ENCODE measurements at regions not wholly inside any gene's neighbourhood (a gene's known extent, or its start where the extent isn't known, plus 50 kb on each side); places are given as distances from the start of the nearest gene placed in this dataset.

DNA sequence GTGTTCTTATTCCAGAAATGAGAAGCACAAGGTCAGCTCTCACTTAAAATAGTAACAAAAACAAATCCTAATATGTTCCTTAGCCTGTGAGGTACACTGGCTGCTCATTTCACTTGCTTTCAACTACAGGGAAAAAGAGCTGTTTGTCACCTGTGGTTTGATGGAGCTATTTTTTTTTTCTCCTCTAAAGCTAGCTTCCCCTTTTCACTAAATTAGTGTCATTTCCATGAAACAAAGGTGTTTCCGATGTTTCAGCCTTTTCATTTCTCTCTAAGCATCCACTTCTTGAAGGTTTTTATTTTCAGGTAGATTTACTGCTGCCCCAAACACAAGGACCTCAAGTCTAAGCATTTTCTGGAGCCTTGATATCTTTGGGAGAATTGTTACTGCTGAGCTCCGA lies 148.6 kb downstream of the RBMX2 start (continued):
- TF ChIP-seq, protein P1, sequence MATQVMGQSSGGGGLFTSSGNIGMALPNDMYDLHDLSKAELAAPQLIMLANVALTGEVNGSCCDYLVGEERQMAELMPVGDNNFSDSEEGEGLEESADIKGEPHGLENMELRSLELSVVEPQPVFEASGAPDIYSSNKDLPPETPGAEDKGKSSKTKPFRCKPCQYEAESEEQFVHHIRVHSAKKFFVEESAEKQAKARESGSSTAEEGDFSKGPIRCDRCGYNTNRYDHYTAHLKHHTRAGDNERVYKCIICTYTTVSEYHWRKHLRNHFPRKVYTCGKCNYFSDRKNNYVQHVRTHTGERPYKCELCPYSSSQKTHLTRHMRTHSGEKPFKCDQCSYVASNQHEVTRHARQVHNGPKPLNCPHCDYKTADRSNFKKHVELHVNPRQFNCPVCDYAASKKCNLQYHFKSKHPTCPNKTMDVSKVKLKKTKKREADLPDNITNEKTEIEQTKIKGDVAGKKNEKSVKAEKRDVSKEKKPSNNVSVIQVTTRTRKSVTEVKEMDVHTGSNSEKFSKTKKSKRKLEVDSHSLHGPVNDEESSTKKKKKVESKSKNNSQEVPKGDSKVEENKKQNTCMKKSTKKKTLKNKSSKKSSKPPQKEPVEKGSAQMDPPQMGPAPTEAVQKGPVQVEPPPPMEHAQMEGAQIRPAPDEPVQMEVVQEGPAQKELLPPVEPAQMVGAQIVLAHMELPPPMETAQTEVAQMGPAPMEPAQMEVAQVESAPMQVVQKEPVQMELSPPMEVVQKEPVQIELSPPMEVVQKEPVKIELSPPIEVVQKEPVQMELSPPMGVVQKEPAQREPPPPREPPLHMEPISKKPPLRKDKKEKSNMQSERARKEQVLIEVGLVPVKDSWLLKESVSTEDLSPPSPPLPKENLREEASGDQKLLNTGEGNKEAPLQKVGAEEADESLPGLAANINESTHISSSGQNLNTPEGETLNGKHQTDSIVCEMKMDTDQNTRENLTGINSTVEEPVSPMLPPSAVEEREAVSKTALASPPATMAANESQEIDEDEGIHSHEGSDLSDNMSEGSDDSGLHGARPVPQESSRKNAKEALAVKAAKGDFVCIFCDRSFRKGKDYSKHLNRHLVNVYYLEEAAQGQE (IDR thresholded peaks at IDR 0.05), result no peak

DNA sequence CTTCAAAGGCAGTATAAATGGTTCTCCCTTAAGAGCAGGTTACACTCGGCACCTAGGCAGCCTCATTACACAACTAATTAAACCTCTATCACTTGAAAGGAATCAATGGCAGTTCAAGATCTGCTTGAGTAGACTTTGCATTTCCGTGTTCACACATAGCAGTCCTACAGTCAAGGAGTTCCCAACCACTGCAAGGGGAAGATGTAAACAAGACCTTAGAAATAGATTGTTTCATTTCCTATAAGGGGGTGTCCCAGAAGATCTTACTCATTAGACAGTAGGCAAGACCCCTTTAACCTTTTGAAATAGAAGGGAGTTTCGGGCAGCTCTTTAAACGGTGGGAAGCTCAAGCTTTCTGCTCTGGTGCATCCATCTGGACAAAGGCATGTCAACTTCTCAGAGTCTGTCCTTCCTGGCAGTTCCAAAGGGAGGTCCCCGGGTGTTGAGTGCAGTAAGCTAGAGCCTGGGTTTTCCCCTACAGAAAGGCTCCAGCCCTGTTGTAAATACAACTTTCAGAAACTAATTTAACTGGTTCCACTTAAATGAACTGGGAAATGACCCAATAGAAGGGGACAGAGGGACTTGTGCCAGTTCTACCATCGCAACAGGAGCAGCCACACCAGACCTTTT lies 150.8 kb downstream of the RBMX2 start:
- POLR2A ChIA-PET, result no interaction called here
- no peak for ATAC-seq
- 64% methylated on average over 6 of the region's 6 CpGs for WGBS (ENCODE audit: missing lambda C conversion rate)

DNA sequence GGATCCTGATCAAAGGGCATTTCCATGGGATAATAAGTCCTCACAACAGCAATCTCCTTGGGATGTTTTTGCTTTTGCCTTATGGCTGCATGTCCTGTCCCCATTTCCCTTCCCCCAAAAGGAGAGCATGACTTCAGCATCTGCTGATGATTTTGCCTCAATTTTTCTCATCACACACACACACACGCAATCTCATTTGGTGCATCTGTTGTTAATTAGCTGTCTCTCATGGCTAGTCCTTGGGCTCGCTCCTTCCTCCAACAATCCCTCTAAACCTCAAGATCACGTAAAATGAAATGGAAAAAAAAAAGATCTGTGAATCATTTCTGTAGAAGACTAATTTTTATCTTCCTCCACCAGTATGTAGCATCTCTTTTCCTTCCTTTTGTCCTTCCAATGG lies 153.6 kb downstream of the RBMX2 start:
- H3K4me2 ChIP-seq, result no peak overlapping the region
- no peak for FAIRE-seq
- no peak for ATAC-seq
- ChIA-PET CTCF (no interaction called here), POLR2A (no interaction called here)
- H3K4me1 ChIP-seq, result peaks cover 4% of the 10 kb centered on the region; the same call in 1 of the 3 replicates
- no peak overlapping the region for H3K4me3 ChIP-seq
- WGBS (ENCODE audit: missing lambda C conversion rate), result 78% methylated on average over 3 of the region's 3 CpGs
- no peak overlapping the region for H3K27ac ChIP-seq
- no peak for DNase-seq (ENCODE audit: low read depth in 1 of 2, low spot score in 1 of 2)
- TF ChIP-seq PHF8 (IDR thresholded peaks at IDR 0.05; ENCODE audit: borderline replicate concordance, low read depth), result no peak
- TF ChIP-seq CBX8 (IDR thresholded peaks at IDR 0.05), result no peak
- no peak for TF ChIP-seq KDM5A (IDR thresholded peaks at IDR 0.05)
- no peak for TF ChIP-seq EHMT2 (IDR thresholded peaks at IDR 0.05; ENCODE audit: low read depth)
- no peak for TF ChIP-seq HOXA7 (CRISPR knock-in tag; IDR thresholded peaks at IDR 0.05)
- no peak for TF ChIP-seq NPAS2 (CRISPR knock-in tag; IDR thresholded peaks at IDR 0.05; ENCODE audit: borderline replicate concordance)
- TF ChIP-seq NFE2L2 (conservative IDR thresholded peaks at IDR 0.05; ENCODE audit: low read length), result no peak
- TF ChIP-seq FOSL2 (IDR thresholded peaks at IDR 0.05), result no peak
- no peak for TF ChIP-seq FOSL2 (CRISPR knock-in tag; IDR thresholded peaks at IDR 0.05)
- TF ChIP-seq JUNB (IDR thresholded peaks at IDR 0.05), result no peak
- TF ChIP-seq POLR2A (IDR thresholded peaks at IDR 0.05; ENCODE audit: low read length), result no peak
- TF ChIP-seq ZSCAN20 (CRISPR knock-in tag; IDR thresholded peaks at IDR 0.05), result no peak
- no peak for TF ChIP-seq ESRRA (IDR thresholded peaks at IDR 0.05; ENCODE audit: borderline replicate concordance, low read length)
- no peak for TF ChIP-seq KDM1A (IDR thresholded peaks at IDR 0.05; ENCODE audit: low read depth)
- no peak for TF ChIP-seq NR3C1 (IDR thresholded peaks at IDR 0.05)
- TF ChIP-seq RARB (CRISPR knock-in tag; IDR thresholded peaks at IDR 0.05), result no peak
- no peak for TF ChIP-seq JUN (IDR thresholded peaks at IDR 0.05)
- no peak for TF ChIP-seq EHF (CRISPR knock-in tag; IDR thresholded peaks at IDR 0.05)
- TF ChIP-seq, protein P2, sequence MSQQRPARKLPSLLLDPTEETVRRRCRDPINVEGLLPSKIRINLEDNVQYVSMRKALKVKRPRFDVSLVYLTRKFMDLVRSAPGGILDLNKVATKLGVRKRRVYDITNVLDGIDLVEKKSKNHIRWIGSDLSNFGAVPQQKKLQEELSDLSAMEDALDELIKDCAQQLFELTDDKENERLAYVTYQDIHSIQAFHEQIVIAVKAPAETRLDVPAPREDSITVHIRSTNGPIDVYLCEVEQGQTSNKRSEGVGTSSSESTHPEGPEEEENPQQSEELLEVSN (IDR thresholded peaks at IDR 0.05; ENCODE audit: borderline replicate concordance, low read depth), result no peak
- no peak for TF ChIP-seq RFX5 (IDR thresholded peaks at IDR 0.05)
- no peaks in the 10 kb centered on the region for H3K9me3 ChIP-seq

More for the DNA sequence above, 150.8 kb downstream of the RBMX2 start:
- no peak overlapping the region for H3K4me2 ChIP-seq
- no peak for DNase-seq (ENCODE audit: low read depth in 1 of 2, low spot score in 1 of 2)
- TF ChIP-seq KDM1A (IDR thresholded peaks at IDR 0.05; ENCODE audit: low read depth) (no peak), ESRRA (IDR thresholded peaks at IDR 0.05; ENCODE audit: borderline replicate concordance, low read length) (no peak), ZC3H11A (IDR thresholded peaks at IDR 0.05) (no peak), NR3C1 (IDR thresholded peaks at IDR 0.05) (no peak), MAZ (IDR thresholded peaks at IDR 0.05; ENCODE audit: borderline replicate concordance, low read depth, low read length) (no peak), RFX5 (IDR thresholded peaks at IDR 0.05) (no peak), RNF2 (IDR thresholded peaks at IDR 0.05; ENCODE audit: borderline replicate concordance, low read depth) (no peak), MAFK (IDR thresholded peaks at IDR 0.05; ENCODE audit: partially characterized antibody) (no peak), NFE2L2 (conservative IDR thresholded peaks at IDR 0.05; ENCODE audit: low read length) (no peak), EHMT2 (IDR thresholded peaks at IDR 0.05; ENCODE audit: low read depth) (no peak), RARB (CRISPR knock-in tag; IDR thresholded peaks at IDR 0.05) (no peak), RCOR1 (IDR thresholded peaks at IDR 0.05; ENCODE audit: low read depth, low read length) (no peak), FOSB (CRISPR knock-in tag; IDR thresholded peaks at IDR 0.05) (no peak), JUNB (IDR thresholded peaks at IDR 0.05) (no peak), ZNF302 (CRISPR knock-in tag; IDR thresholded peaks at IDR 0.05) (no peak)
- TF ChIP-seq, protein P3, sequence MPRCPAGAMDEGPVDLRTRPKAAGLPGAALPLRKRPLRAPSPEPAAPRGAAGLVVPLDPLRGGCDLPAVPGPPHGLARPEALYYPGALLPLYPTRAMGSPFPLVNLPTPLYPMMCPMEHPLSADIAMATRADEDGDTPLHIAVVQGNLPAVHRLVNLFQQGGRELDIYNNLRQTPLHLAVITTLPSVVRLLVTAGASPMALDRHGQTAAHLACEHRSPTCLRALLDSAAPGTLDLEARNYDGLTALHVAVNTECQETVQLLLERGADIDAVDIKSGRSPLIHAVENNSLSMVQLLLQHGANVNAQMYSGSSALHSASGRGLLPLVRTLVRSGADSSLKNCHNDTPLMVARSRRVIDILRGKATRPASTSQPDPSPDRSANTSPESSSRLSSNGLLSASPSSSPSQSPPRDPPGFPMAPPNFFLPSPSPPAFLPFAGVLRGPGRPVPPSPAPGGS (IDR thresholded peaks at IDR 0.05), result no peak
- TF ChIP-seq, protein P4, sequence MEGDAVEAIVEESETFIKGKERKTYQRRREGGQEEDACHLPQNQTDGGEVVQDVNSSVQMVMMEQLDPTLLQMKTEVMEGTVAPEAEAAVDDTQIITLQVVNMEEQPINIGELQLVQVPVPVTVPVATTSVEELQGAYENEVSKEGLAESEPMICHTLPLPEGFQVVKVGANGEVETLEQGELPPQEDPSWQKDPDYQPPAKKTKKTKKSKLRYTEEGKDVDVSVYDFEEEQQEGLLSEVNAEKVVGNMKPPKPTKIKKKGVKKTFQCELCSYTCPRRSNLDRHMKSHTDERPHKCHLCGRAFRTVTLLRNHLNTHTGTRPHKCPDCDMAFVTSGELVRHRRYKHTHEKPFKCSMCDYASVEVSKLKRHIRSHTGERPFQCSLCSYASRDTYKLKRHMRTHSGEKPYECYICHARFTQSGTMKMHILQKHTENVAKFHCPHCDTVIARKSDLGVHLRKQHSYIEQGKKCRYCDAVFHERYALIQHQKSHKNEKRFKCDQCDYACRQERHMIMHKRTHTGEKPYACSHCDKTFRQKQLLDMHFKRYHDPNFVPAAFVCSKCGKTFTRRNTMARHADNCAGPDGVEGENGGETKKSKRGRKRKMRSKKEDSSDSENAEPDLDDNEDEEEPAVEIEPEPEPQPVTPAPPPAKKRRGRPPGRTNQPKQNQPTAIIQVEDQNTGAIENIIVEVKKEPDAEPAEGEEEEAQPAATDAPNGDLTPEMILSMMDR (IDR thresholded peaks at IDR 0.05), result no peak
- CTCF ChIA-PET, result interaction anchor here (1.0 to 3.6 kb wide), 3 partner anchors 10 to 365 kb away, joined by 5 to 13 read pairs (median 6); no protein-coding TSS in a partner anchor
- no peaks in the 10 kb centered on the region for H3K9me3 ChIP-seq
- no peak overlapping the region for H3K4me3 ChIP-seq
- 0 out of 3 replicates have a peak, but pooled peaks cover 3% of the 10 kb centered on the region for H3K4me1 ChIP-seq
- no peak overlapping the region for H3K27ac ChIP-seq
- FAIRE-seq, result no peak
